Activated CD8-positive, alpha-beta T cell treated with anti-CD3 and anti-CD28 coated beads for 36 hours (primary cell): ENCODE measurements at regions not wholly inside any gene's neighbourhood (a gene's known extent, or its start where the extent isn't known, plus 50 kb on each side); places are given as distances from the start of the nearest gene placed in this dataset.

Experiments
- ATAC-seq: fragments of 200-7000 bp; cut with Tn5 transposase; one replicate; pipeline ENCODE4 v1.10.0; 2021; ENCODE audit warnings: mild to moderate bottlenecking, moderate library complexity
- CTCF ChIA-PET: fragments of 350-600 bp; sonication (Branson Sonifier 250); formaldehyde crosslinking; loops from one replicate; lab custom pipeline; 2021; ENCODE audit warnings: antibody characterized with exemption; lab: Charles Lee
- POLR2A ChIA-PET: fragments of 350-600 bp; sonication (Branson Sonifier 250); formaldehyde crosslinking; loops from one replicate; lab custom pipeline; 2021; ENCODE audit warnings: antibody characterized with exemption; lab: Charles Lee
- DNase-seq: peaks from one replicate; pipeline ENCODE4 v3.0.0-alpha.2; 2020
- H3K27ac Mint-ChIP-seq: one replicate; pipeline ENCODE4 v1.8.0; 2021; ENCODE audit warnings: mild to moderate bottlenecking, mixed read lengths
- H3K27me3 Mint-ChIP-seq: one replicate; pipeline ENCODE4 v1.8.0; 2021; ENCODE audit warnings: mixed read lengths
- H3K36me3 Mint-ChIP-seq: one replicate; pipeline ENCODE4 v1.8.0; 2021; ENCODE audit warnings: low read depth, mixed read lengths
- H3K4me1 Mint-ChIP-seq: one replicate; pipeline ENCODE4 v1.8.0; 2021; ENCODE audit warnings: low read depth, mixed read lengths
- H3K4me3 Mint-ChIP-seq: one replicate; pipeline ENCODE4 v1.8.0; 2021; ENCODE audit warnings: mild to moderate bottlenecking, moderate library complexity, mixed read lengths
- H3K9me3 Mint-ChIP-seq: one replicate; pipeline ENCODE4 v1.8.0; 2021; ENCODE audit warnings: mixed read lengths
- intact Hi-C: fragments of 100-400 bp; cut with micrococcal nuclease; formaldehyde crosslinking; loops from one replicate; pipeline ENCODE4 v1.10.0; 2022
- TF ChIP-seq, protein P1 (sequence below): fragments of 200-600 bp; IDR thresholded peaks from one replicate; pipeline ENCODE4 v1.8.0; 2022; ENCODE audit warnings: antibody characterized with exemption, mild to moderate bottlenecking

DNA sequence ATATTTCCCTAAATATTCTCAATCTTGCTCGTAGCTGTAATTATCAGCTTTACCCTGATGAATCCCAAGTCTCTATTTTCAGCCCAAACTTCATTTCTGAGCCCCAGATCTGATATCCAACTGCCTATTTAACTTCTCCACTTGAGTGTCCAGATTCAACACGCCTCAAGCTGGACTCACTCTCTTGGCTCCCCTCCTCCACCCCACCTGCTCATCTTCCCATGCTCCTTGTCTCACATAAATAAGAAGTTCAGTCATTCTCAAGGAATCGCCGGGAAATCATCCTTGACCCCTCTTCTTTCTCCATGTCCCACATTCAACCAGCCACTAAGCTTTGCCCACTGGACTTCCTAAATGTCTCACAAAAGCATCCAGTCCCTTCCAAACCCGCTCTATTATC is 89.9 kb upstream of the STMND1 start:
- ATAC-seq (no peak), DNase-seq (no peak)
- intact Hi-C loops: no loop called here
- Mint-ChIP-seq H3K4me1 (peaks cover 22% of the 10 kb centered on the region), H3K36me3 (no peaks in the 10 kb centered on the region), H3K9me3 (peaks cover 3% of the 10 kb centered on the region), H3K27ac (no peak overlapping the region), H3K4me3 (no peak overlapping the region), H3K27me3 (peaks cover 27% of the 10 kb centered on the region)
- ChIA-PET CTCF (interaction anchor here (1.2 kb wide), 1 partner anchor 241 kb away, joined by 3 read pairs; no protein-coding TSS in a partner anchor), POLR2A (no interaction called here)
- TF ChIP-seq, protein P1, sequence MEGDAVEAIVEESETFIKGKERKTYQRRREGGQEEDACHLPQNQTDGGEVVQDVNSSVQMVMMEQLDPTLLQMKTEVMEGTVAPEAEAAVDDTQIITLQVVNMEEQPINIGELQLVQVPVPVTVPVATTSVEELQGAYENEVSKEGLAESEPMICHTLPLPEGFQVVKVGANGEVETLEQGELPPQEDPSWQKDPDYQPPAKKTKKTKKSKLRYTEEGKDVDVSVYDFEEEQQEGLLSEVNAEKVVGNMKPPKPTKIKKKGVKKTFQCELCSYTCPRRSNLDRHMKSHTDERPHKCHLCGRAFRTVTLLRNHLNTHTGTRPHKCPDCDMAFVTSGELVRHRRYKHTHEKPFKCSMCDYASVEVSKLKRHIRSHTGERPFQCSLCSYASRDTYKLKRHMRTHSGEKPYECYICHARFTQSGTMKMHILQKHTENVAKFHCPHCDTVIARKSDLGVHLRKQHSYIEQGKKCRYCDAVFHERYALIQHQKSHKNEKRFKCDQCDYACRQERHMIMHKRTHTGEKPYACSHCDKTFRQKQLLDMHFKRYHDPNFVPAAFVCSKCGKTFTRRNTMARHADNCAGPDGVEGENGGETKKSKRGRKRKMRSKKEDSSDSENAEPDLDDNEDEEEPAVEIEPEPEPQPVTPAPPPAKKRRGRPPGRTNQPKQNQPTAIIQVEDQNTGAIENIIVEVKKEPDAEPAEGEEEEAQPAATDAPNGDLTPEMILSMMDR: no peak

DNA sequence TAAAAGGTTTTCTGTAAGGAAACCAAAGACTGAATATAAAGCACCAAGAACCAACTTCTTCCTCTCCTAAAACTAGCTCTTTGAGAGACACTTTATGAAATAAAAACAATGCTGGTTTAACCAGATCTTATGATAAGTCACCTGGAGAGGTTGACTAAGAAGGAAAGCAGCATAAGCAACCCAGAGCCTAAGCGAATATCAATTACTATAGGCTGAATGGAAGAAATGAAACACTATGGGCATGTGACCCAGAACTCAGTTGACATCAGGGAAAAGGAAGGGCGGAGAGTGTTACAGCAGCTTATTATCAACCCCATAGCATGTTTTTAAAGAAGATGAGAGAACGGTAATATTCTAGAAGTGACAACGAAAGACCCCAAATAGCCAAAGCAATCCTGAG is 94.1 kb upstream of the STMND1 start:
- ChIA-PET POLR2A (no interaction called here), CTCF (no interaction called here)
- intact Hi-C loops: no loop called here
- H3K9me3 Mint-ChIP-seq: peaks cover 7% of the 10 kb centered on the region
- DNase-seq: no peak
- H3K4me1 Mint-ChIP-seq: peaks cover 8% of the 10 kb centered on the region
- H3K27ac Mint-ChIP-seq: no peak overlapping the region
- H3K27me3 Mint-ChIP-seq: peaks cover 38% of the 10 kb centered on the region
- no peaks in the 10 kb centered on the region for H3K36me3 Mint-ChIP-seq
- no peak overlapping the region for H3K4me3 Mint-ChIP-seq
- peak; percentile 49 for ATAC-seq
- TF ChIP-seq, protein P1: no peak

- no peak for ATAC-seq
- ChIA-PET POLR2A (no interaction called here), CTCF (no interaction called here)
- Mint-ChIP-seq H3K4me1 (peaks cover 8% of the 10 kb centered on the region), H3K27me3 (peaks cover 43% of the 10 kb centered on the region), H3K36me3 (no peaks in the 10 kb centered on the region), H3K9me3 (peaks cover 7% of the 10 kb centered on the region), H3K27ac (no peak overlapping the region), H3K4me3 (no peak overlapping the region)
- TF ChIP-seq, protein P1: no peak
- intact Hi-C loops: no loop called here
- DNase-seq: no peak
Observed at GRCh38 chr6:17006543-17006942, 95.3 kb upstream of the STMND1 start.

GRCh38 chr6:17004269-17004668 is 97.6 kb upstream of the STMND1 start:
- Mint-ChIP-seq H3K4me3 (no peak overlapping the region), H3K4me1 (peaks cover 8% of the 10 kb centered on the region), H3K36me3 (no peaks in the 10 kb centered on the region), H3K27ac (no peak overlapping the region), H3K9me3 (peaks cover 4% of the 10 kb centered on the region), H3K27me3 (peaks cover 48% of the 10 kb centered on the region)
- intact Hi-C loops: no loop called here
- TF ChIP-seq, protein P1: no peak
- DNase-seq: no peak
- ChIA-PET POLR2A (no interaction called here), CTCF (no interaction called here)
- no peak for ATAC-seq

- peaks cover 4% of the 10 kb centered on the region for H3K9me3 Mint-ChIP-seq
- intact Hi-C loops: no loop called here
- DNase-seq: no peak
- no peak for ATAC-seq
- H3K4me3 Mint-ChIP-seq: no peak overlapping the region
- H3K27me3 Mint-ChIP-seq: peaks cover 53% of the 10 kb centered on the region
- no peaks in the 10 kb centered on the region for H3K36me3 Mint-ChIP-seq
- CTCF ChIA-PET: interaction anchor here (1.2 to 1.4 kb wide), 2 partner anchors 13 kb away, joined by 3 to 5 read pairs; no protein-coding TSS in a partner anchor
- POLR2A ChIA-PET: no interaction called here
- TF ChIP-seq, protein P1: no peak
- H3K27ac Mint-ChIP-seq: no peak overlapping the region
- H3K4me1 Mint-ChIP-seq: no peaks in the 10 kb centered on the region
Observed at GRCh38 chr6:17002123-17002522, 99.7 kb upstream of the STMND1 start.
